ENCODE measurements at regions not wholly inside any gene's neighbourhood (a gene's known extent, or its start where the extent isn't known, plus 50 kb on each side); places are given as distances from the start of the nearest gene placed in this dataset.
A peak's percentile ranks its signal among the peaks of the same experiment; 100 is the strongest.
"Not testable (repeated sequence)": the region's sequence is repeated elsewhere in the genome, so short reads cannot be mapped to it uniquely, and the experiment has no call there.

- DNase-seq = no peak
Measured at GRCh38 chr10:29756451-29756850, 121.7 kb upstream of the SVIL start.

GRCh38 chr10:29753283-29753682 is 118.5 kb upstream of the SVIL start:
- DNase-seq = no peak

- no peak for DNase-seq
Measured at GRCh38 chr10:29751684-29752083, 116.9 kb upstream of the SVIL start.

GRCh38 chr10:29751240-29751639 is 116.5 kb upstream of the SVIL start:
- no peak for DNase-seq

- no peak for DNase-seq
Measured at GRCh38 chr10:29749150-29749549, 114.4 kb upstream of the SVIL start.

- no peak for DNase-seq
Measured at GRCh38 chr10:29748109-29748650, 113.4 kb upstream of the SVIL start.

GRCh38 chr10:29746080-29746797 is 111.5 kb upstream of the SVIL start:
- DNase-seq = no peak

GRCh38 chr10:29740981-29741545 is 106.3 kb upstream of the SVIL start:
- DNase-seq = no peak

- DNase-seq = no peak
Measured at GRCh38 chr10:29738341-29738740, 103.6 kb upstream of the SVIL start.

GRCh38 chr10:29737074-29737593 is 102.4 kb upstream of the SVIL start:
- no peak for DNase-seq

GRCh38 chr10:29736366-29737073 is 101.7 kb upstream of the SVIL start:
- DNase-seq = peak; percentile 50

GRCh38 chr10:29735628-29736365 is 101.0 kb upstream of the SVIL start:
- DNase-seq = peak; percentile 82

GRCh38 chr10:29734962-29735627 is 100.3 kb upstream of the SVIL start:
- peak; percentile 47 for DNase-seq

- no peak for DNase-seq
Measured at GRCh38 chr10:29734640-29734961, 99.8 kb upstream of the SVIL start.

GRCh38 chr10:29733323-29733722 is 98.6 kb upstream of the SVIL start:
- DNase-seq = no peak

GRCh38 chr10:29732918-29733317 is 98.1 kb upstream of the SVIL start:
- no peak for DNase-seq

- no peak for DNase-seq
Measured at GRCh38 chr10:29731760-29732159, 97.0 kb upstream of the SVIL start.

GRCh38 chr10:29730969-29731368 is 96.2 kb upstream of the SVIL start:
- no peak for DNase-seq

- no peak for DNase-seq
Measured at GRCh38 chr10:29730458-29730857, 95.7 kb upstream of the SVIL start.

GRCh38 chr10:29728541-29729049 is 93.8 kb upstream of the SVIL start:
- no peak for DNase-seq

- DNase-seq = not testable (repeated sequence)
Measured at GRCh38 chr10:29725927-29726326, 91.2 kb upstream of the SVIL start.
